ENCODE measurements at regions not wholly inside any gene's neighbourhood (a gene's known extent, or its start where the extent isn't known, plus 50 kb on each side); places are given as distances from the start of the nearest gene placed in this dataset.

DNA sequence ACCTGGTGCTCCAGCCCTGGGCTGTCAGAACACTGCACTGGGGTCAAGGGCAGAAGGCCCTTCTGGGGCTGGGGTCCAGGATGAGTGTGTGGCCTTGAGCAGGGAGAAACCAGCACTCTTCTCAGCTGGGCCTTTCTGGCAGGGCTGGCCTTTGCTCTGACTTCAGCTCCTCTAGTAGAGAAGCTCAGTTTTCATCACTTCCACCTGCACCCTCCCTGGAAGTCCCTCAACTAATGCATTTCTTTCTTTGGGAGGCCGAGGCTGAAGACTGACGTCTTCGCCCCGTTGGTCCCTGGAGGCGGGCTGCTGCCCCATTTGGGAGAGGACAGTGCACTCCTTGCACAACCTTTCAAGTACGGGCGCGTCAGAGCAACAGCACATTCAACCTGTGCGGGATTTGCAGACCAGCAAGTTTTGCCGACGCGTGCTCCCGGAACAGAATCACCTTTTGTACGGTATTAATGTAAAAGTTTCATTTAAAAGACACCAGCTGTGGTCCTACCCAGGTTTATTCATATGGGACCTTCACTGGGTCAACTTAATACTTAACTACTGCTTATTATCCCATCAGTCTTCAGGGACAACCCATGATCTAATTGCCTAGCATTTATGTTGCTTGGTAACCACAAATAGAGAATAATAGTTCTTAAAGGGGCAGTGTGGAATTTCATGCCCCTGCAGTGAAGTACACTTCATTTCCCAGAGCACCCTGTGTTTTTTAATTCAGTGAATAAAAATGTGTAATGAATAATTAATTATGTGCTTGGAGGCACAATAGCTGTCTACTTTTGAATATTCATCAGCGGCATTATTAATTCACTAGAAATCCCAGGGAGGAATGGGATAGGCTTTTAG, 134.8 kb upstream of the VRK1 start:
- TF ChIP-seq, protein P1, sequence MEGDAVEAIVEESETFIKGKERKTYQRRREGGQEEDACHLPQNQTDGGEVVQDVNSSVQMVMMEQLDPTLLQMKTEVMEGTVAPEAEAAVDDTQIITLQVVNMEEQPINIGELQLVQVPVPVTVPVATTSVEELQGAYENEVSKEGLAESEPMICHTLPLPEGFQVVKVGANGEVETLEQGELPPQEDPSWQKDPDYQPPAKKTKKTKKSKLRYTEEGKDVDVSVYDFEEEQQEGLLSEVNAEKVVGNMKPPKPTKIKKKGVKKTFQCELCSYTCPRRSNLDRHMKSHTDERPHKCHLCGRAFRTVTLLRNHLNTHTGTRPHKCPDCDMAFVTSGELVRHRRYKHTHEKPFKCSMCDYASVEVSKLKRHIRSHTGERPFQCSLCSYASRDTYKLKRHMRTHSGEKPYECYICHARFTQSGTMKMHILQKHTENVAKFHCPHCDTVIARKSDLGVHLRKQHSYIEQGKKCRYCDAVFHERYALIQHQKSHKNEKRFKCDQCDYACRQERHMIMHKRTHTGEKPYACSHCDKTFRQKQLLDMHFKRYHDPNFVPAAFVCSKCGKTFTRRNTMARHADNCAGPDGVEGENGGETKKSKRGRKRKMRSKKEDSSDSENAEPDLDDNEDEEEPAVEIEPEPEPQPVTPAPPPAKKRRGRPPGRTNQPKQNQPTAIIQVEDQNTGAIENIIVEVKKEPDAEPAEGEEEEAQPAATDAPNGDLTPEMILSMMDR (optimal IDR thresholded peaks at IDR 0.05 in 1 of 3, IDR thresholded peaks at IDR 0.05 in 1 of 3, conservative IDR thresholded peaks at IDR 0.05 in 1 of 3; ENCODE audit: extremely low read depth in 1 of 3, insufficient read depth in 2 of 3, low read length in 3 of 3): no peak
- no peak for TF ChIP-seq EZH2 (IDR thresholded peaks at IDR 0.05; ENCODE audit: low read length)

Measured in keratinocyte (primary cell).